ENCODE measurements at regions not wholly inside any gene's neighbourhood (a gene's known extent, or its start where the extent isn't known, plus 50 kb on each side); places are given as distances from the start of the nearest gene placed in this dataset.
A peak's percentile ranks its signal among the peaks of the same experiment; 100 is the strongest.

- TF ChIP-seq RERE (CRISPR knock-in tag; IDR thresholded peaks at IDR 0.05; ENCODE audit: low read depth) (no peak), ZMYM2 (CRISPR knock-in tag; IDR thresholded peaks at IDR 0.05) (peak; percentile 76; the same call in 1 of the 2 replicates), FOXJ3 (CRISPR knock-in tag; IDR thresholded peaks at IDR 0.05; ENCODE audit: borderline replicate concordance) (peak; percentile 91), ZNF276 (CRISPR knock-in tag; IDR thresholded peaks at IDR 0.05; ENCODE audit: low read depth) (0 out of 2 replicates have a peak, but pooled peaks have one; percentile 13), ZNF205 (CRISPR knock-in tag; IDR thresholded peaks at IDR 0.05) (peak; percentile 87), ZBTB44 (CRISPR knock-in tag; IDR thresholded peaks at IDR 0.05) (no peak), ZBTB40 (IDR thresholded peaks at IDR 0.05) (no peak), ZBTB40 (CRISPR knock-in tag; IDR thresholded peaks at IDR 0.05) (peak; percentile 20; the same call in 1 of the 2 replicates), HNRNPH1 (optimal IDR thresholded peaks at IDR 0.05; ENCODE audit: low read depth, low read length) (no peak), POLR2G (IDR thresholded peaks at IDR 0.05; ENCODE audit: low read depth, low read length) (peak; percentile 58; the same call in 1 of the 2 replicates)
These were observed 59.1 kb downstream of the FOXA2 start (continued) for GRCh38 chr20:22525069-22525820.

Data from HepG2 (cell line).